Adrenal gland (tissue), 9 donors: ENCODE measurements at regions not wholly inside any gene's neighbourhood (a gene's known extent, or its start where the extent isn't known, plus 50 kb on each side); places are given as distances from the start of the nearest gene placed in this dataset.
"Not testable (repeated sequence)": the region's sequence is repeated elsewhere in the genome, so short reads cannot be mapped to it uniquely, and the experiment has no call there.

Experiments used
- DNase-seq, 7 donors: peaks; one replicate each; pipeline ENCODE4 v3.0.0-alpha.2; 2019 to 2020
- H3K27ac ChIP-seq, 5 donors: fragments of 200-600 bp; sonication (generic) in 4 of 5; 1 replicate in 3 of 5; 2 replicates in 2 of 5; pipeline versions ENCODE4 v1.5.1 to v1.8.0; 2016 to 2020; ENCODE audit warnings: mild to moderate bottlenecking in 1 of 5
- H3K27me3 ChIP-seq: fragments of 200-600 bp; 2 replicates; pipeline ENCODE4 v1.8.0; 2021
- H3K36me3 ChIP-seq, 2 donors: fragments of 200-600 bp; replicated peaks in 1 of 2; 1 replicate in 1 of 2; 2 replicates in 1 of 2; pipeline versions ENCODE4 v1.5.1 to v1.8.0; 2018 to 2022
- H3K4me1 ChIP-seq, 2 donors: fragments of 200-600 bp; replicated peaks in 1 of 2; 1 replicate in 1 of 2; 2 replicates in 1 of 2; pipeline versions ENCODE4 v1.5.1 to v1.8.0; 2018 to 2021
- H3K4me3 ChIP-seq, 4 donors: fragments of 200-600 bp; sonication (generic) in 3 of 4; one replicate each; pipeline ENCODE4 v1.5.1; 2016 to 2018
- H3K9me3 ChIP-seq, 3 donors: fragments of 200-600 bp; sonication (generic) in 1 of 3; replicated peaks in 1 of 3; 1 replicate in 2 of 3; 2 replicates in 1 of 3; pipeline versions ENCODE4 v1.5.1 to v1.8.0; 2016 to 2021
- CTCF ChIP-seq, 6 experiments: fragments of 450-650 bp in 4 of 6; fragments of 200-600 bp in 2 of 6; sonication (generic) in 1 of 6; IDR thresholded peaks; 1 replicate in 5 of 6; 2 replicates in 1 of 6; pipeline versions ENCODE4 v1.5.1 to v1.8.0; 2016 to 2021; ENCODE audit warnings: antibody characterized with exemption in 6 of 6, mild to moderate bottlenecking in 2 of 6, moderate library complexity in 1 of 6
- POLR2A ChIP-seq, 2 donors: fragments of 450-650 bp; IDR thresholded peaks; one replicate each; pipeline ENCODE4 v1.6.1; 2017; ENCODE audit warnings: antibody characterized with exemption in 2 of 2, mild to moderate bottlenecking in 2 of 2, moderate library complexity in 1 of 2
- WGBS, 4 donors: extraction: QIAGEN DNeasy Blood & Tissue Kit in 2 of 4; methylation state at CpG; one replicate each; pipeline versions ENCODE4 v1.1.5 to v1.1.7; 2013 to 2017; 5-methylcytosine and 5-hydroxymethylcytosine counted together
- intact Hi-C, 2 donors: fragments of 100-400 bp; cut with DNase I; formaldehyde crosslinking; loops; one replicate each; pipeline versions ENCODE4 v1.14.1 to v1.15.0; 2022 to 2023
- donor health status: healthy with polysubstance abuse.
- donor health status: Bipolar disorder and iron deficiency.
- donor health status: DM: yes; HTN: yes; CAD: no.
- donor health status: DM: no; HTN: no; CAD: no.
- donor health status: DM: no; HTN: no; CAD: no.

- H3K4me1 ChIP-seq, DNase-seq, H3K27ac ChIP-seq, H3K27me3 ChIP-seq, H3K9me3 ChIP-seq, H3K4me3 ChIP-seq, H3K36me3 ChIP-seq, intact Hi-C loops: not testable (repeated sequence)
- 83 to 89% (median 86%) methylated on average over 17 of the region's 17 CpGs for WGBS, 4 donors
Measured at GRCh38 chr4:154907345-154908045, 126.4 kb downstream of the RBM46 start.

GRCh38 chr4:154908168-154908567 lies 127.1 kb downstream of the RBM46 start:
- H3K27me3 ChIP-seq, result no peaks in the 10 kb centered on the region
- intact Hi-C loops, result no loop called here
- DNase-seq, result no peak

GRCh38 chr4:154911097-154911496 lies 130.0 kb downstream of the RBM46 start:
- Histone ChIP-seq H3K27ac (no peak overlapping the region), H3K4me1 (no peaks in the 10 kb centered on the region), H3K9me3 (no peaks in the 10 kb centered on the region), H3K4me3 (no peak overlapping the region), H3K36me3 (no peaks in the 10 kb centered on the region), H3K27me3 (no peaks in the 10 kb centered on the region)
- intact Hi-C loops, result no loop called here
- TF ChIP-seq CTCF (IDR thresholded peaks at IDR 0.05) (no peak), POLR2A (IDR thresholded peaks at IDR 0.05) (no peak)
- 36 to 54% (median 48%) methylated on average over 1 of the region's 1 CpG for whole genome bisulfite sequencing, 4 donors
- no peak for DNase-seq

More at GRCh38 chr4:154908168-154908567, 127.1 kb downstream of the RBM46 start:
- TF ChIP-seq CTCF (IDR thresholded peaks at IDR 0.05) (no peak), POLR2A (IDR thresholded peaks at IDR 0.05) (no peak)
- no peak overlapping the region for H3K27ac ChIP-seq
- WGBS, 4 donors, result 80 to 93% (median 88%) methylated on average over 1 of the region's 1 CpG
- H3K4me1 ChIP-seq, result no peaks in the 10 kb centered on the region
- H3K36me3 ChIP-seq, result no peaks in the 10 kb centered on the region
- no peak overlapping the region for H3K4me3 ChIP-seq
- H3K9me3 ChIP-seq, result no peaks in the 10 kb centered on the region

GRCh38 chr4:154911608-154912098 lies 130.6 kb downstream of the RBM46 start:
- no peak for TF ChIP-seq CTCF (IDR thresholded peaks at IDR 0.05)
- TF ChIP-seq POLR2A (IDR thresholded peaks at IDR 0.05), result no peak
- WGBS, 4 donors, result 33 to 69% (median 50%) methylated on average over 3 of the region's 3 CpGs
- Histone ChIP-seq H3K27me3 (no peaks in the 10 kb centered on the region), H3K4me3 (no peak overlapping the region), H3K4me1 (no peaks in the 10 kb centered on the region), H3K9me3 (no peaks in the 10 kb centered on the region), H3K27ac (no peak overlapping the region), H3K36me3 (no peaks in the 10 kb centered on the region)
- intact Hi-C loops, result no loop called here
- DNase-seq, result no peak

GRCh38 chr4:154916068-154916467 lies 135.0 kb downstream of the RBM46 start:
- no peak overlapping the region for H3K27ac ChIP-seq
- no peaks in the 10 kb centered on the region for H3K9me3 ChIP-seq
- no peak overlapping the region for H3K4me3 ChIP-seq
- WGBS, 4 donors, result 69 to 84% (median 74%) methylated on average over 3 of the region's 3 CpGs
- TF ChIP-seq CTCF (IDR thresholded peaks at IDR 0.05), result no peak
- DNase-seq, result no peak
- intact Hi-C loops, result no loop called here
- H3K36me3 ChIP-seq, result no peaks in the 10 kb centered on the region
- H3K4me1 ChIP-seq, result no peaks in the 10 kb centered on the region
- H3K27me3 ChIP-seq, result no peaks in the 10 kb centered on the region
